MM.1S (cell line): ENCODE measurements at regions not wholly inside any gene's neighbourhood (a gene's known extent, or its start where the extent isn't known, plus 50 kb on each side); places are given as distances from the start of the nearest gene placed in this dataset.
"Not testable (repeated sequence)": the region's sequence is repeated elsewhere in the genome, so short reads cannot be mapped to it uniquely, and the experiment has no call there.

Experiments
- DNase-seq: peaks from one replicate; pipeline ENCODE4 v3.0.0-alpha.2; 2015
- H2AFZ ChIP-seq: fragments of 300-600 bp; sonication (generic); 2 replicates; pipeline ENCODE4 v1.6.0; 2016; ENCODE audit warnings: antibody characterized with exemption, low read length
- H3F3A ChIP-seq: fragments of 300-600 bp; sonication (generic); 2 replicates; pipeline ENCODE4 v1.6.1; 2016; ENCODE audit warnings: mild to moderate bottlenecking, antibody characterized with exemption, low read length, moderate library complexity, mixed read lengths; ENCODE audit not compliant: insufficient read depth
- H3K27ac ChIP-seq: fragments of 300-600 bp; sonication (generic); 2 replicates; pipeline ENCODE4 v1.5.1; 2016; ENCODE audit warnings: mild to moderate bottlenecking, low read length
- H3K27me3 ChIP-seq: fragments of 300-600 bp; sonication (generic); replicated peaks from 2 replicates; pipeline ENCODE4 v1.6.0; 2016; ENCODE audit warnings: low read length; ENCODE audit not compliant: insufficient read depth
- H3K36me3 ChIP-seq: fragments of 300-600 bp; sonication (generic); replicated peaks from 2 replicates; pipeline ENCODE4 v1.6.1; 2016; ENCODE audit warnings: mild to moderate bottlenecking, low read length, mixed read lengths; ENCODE audit not compliant: insufficient read depth
- H3K4me1 ChIP-seq: fragments of 300-600 bp; sonication (generic); 2 replicates; pipeline ENCODE4 v1.6.1; 2016; ENCODE audit warnings: low read length, mixed read lengths
- H3K4me2 ChIP-seq: fragments of 300-600 bp; sonication (generic); 2 replicates; pipeline ENCODE4 v1.6.0; 2016; ENCODE audit warnings: low read depth, low read length
- H3K4me3 ChIP-seq: fragments of 300-600 bp; sonication (generic); 2 replicates; pipeline ENCODE4 v1.5.1; 2016; ENCODE audit warnings: low read length, mixed read lengths
- H3K79me2 ChIP-seq: fragments of 300-600 bp; sonication (generic); 2 replicates; pipeline ENCODE4 v1.6.1; 2016; ENCODE audit warnings: mixed run types, low read length, mixed read lengths
- H3K9ac ChIP-seq: fragments of 300-600 bp; sonication (generic); 2 replicates; pipeline ENCODE4 v1.6.1; 2016; ENCODE audit warnings: low read length, mixed read lengths
- H3K9me2 ChIP-seq: fragments of 300-600 bp; sonication (generic); replicated peaks from 2 replicates; pipeline ENCODE4 v1.6.1; 2016; ENCODE audit warnings: mild to moderate bottlenecking, low read length, mixed read lengths; ENCODE audit not compliant: insufficient read depth
- H3K9me3 ChIP-seq: fragments of 300-600 bp; sonication (generic); replicated peaks from 2 replicates; pipeline ENCODE4 v1.6.1; 2016; ENCODE audit warnings: mild to moderate bottlenecking, low read length, mixed read lengths; ENCODE audit not compliant: insufficient read depth
- H4K20me1 ChIP-seq: fragments of 300-600 bp; sonication (generic); 2 replicates; pipeline ENCODE4 v1.6.1; 2016; ENCODE audit warnings: mild to moderate bottlenecking, low read length, moderate library complexity, mixed read lengths; ENCODE audit not compliant: insufficient read depth
- EZH2 ChIP-seq: fragments of 300-600 bp; sonication (generic); optimal IDR thresholded peaks from 2 replicates; pipeline ENCODE3; 2017; ENCODE audit warnings: low read depth, mild to moderate bottlenecking, antibody characterized with exemption, low read length, mixed read lengths
- EZH2phosphoT487 ChIP-seq: fragments of 300-600 bp; sonication (generic); IDR thresholded peaks from 2 replicates; pipeline ENCODE4 v1.6.1; 2018; ENCODE audit warnings: antibody characterized with exemption, low read length
- TF ChIP-seq, protein P1 (sequence below): fragments of 300-600 bp; sonication (generic); IDR thresholded peaks from 2 replicates; pipeline ENCODE4 v1.5.1; 2016; ENCODE audit warnings: antibody characterized with exemption, low read length, mixed read lengths

DNA sequence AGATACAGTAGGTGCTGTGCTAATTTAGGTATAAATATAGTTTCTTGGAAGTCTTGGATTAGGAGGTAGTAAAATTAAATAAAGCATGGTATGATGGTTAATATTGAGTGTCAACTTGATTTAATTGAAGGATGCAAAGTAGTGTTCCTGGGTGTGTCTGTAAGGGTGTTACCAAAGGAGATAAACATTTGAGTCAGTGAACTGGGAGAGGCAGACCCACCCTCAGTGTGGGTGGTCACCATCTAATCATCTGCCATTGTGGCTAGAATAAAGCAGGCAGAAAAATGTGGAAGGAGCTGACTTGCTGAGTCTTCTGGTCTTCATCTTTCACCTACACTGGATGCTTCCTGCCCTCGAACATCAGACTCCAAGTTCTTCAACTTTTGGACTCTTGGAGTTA is 153.7 kb upstream of the GK2 start:
- no peak for DNase-seq
- H2AFZ ChIP-seq = no peak overlapping the region

DNA sequence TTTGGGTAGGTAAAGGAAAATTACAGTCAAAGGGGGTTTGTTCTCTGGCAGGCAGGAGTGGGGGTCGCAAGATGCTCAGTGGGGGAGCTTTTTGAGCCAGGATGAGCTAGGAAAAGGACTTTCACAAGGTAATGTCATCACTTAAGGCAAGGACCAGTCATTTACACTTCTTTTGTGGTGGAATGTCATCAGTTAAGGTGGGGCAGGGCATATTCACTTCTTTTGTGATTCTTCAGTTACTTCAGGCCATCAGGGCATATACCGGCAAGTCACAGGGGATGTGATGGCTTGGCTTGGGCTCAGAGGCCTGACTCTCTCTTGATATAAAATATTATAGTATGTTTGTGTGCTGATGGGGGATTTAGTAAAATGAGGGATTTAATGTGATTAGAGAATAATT is 151.4 kb upstream of the GK2 start:
- not testable (repeated sequence) for H3K9me2 ChIP-seq, H3K9me3 ChIP-seq, DNase-seq, H3K36me3 ChIP-seq, H3K9ac ChIP-seq, H3K27ac ChIP-seq, H3K4me3 ChIP-seq, H3K79me2 ChIP-seq, H4K20me1 ChIP-seq, H3K4me2 ChIP-seq, H3K27me3 ChIP-seq, H3F3A ChIP-seq, H3K4me1 ChIP-seq, H2AFZ ChIP-seq

More for the DNA sequence above, 153.7 kb upstream of the GK2 start:
- Histone ChIP-seq H4K20me1 (no peaks in the 10 kb centered on the region), H3K27me3 (no peaks in the 10 kb centered on the region), H3K36me3 (no peaks in the 10 kb centered on the region), H3K4me1 (no peaks in the 10 kb centered on the region), H3K9me2 (no peaks in the 10 kb centered on the region), H3K4me3 (no peak overlapping the region), H3K79me2 (no peaks in the 10 kb centered on the region), H3K9ac (no peak overlapping the region), H3K4me2 (no peak overlapping the region), H3K9me3 (no peaks in the 10 kb centered on the region), H3F3A (no peaks in the 10 kb centered on the region), H3K27ac (no peak overlapping the region)
- no peak for TF ChIP-seq EZH2
- TF ChIP-seq EZH2phosphoT487 = no peak
- TF ChIP-seq, protein P1, sequence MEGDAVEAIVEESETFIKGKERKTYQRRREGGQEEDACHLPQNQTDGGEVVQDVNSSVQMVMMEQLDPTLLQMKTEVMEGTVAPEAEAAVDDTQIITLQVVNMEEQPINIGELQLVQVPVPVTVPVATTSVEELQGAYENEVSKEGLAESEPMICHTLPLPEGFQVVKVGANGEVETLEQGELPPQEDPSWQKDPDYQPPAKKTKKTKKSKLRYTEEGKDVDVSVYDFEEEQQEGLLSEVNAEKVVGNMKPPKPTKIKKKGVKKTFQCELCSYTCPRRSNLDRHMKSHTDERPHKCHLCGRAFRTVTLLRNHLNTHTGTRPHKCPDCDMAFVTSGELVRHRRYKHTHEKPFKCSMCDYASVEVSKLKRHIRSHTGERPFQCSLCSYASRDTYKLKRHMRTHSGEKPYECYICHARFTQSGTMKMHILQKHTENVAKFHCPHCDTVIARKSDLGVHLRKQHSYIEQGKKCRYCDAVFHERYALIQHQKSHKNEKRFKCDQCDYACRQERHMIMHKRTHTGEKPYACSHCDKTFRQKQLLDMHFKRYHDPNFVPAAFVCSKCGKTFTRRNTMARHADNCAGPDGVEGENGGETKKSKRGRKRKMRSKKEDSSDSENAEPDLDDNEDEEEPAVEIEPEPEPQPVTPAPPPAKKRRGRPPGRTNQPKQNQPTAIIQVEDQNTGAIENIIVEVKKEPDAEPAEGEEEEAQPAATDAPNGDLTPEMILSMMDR = no peak

DNA sequence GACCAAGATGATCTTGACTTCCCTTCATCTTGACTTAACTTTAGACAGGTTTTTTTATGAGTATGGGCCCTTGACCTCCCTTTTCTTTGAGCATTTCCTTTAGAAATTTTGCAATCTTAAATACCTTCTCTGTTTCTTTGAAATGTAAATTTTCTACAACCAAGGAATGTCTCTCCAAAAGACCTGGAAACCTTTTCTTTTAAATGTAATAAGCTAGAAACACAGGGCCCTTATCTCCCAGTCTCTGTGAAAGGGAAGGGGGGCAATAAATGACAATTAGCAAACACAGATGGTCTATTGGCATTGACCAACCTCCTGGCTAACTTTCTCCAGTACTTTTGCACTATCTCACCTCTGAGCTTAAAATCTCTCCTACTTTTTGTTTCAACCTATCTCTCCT is 144.3 kb upstream of the GK2 start:
- Histone ChIP-seq H3K4me1 (no peaks in the 10 kb centered on the region), H2AFZ (no peak overlapping the region), H4K20me1 (no peaks in the 10 kb centered on the region), H3K9ac (no peak overlapping the region), H3K4me2 (no peak overlapping the region), H3K27ac (no peak overlapping the region), H3K79me2 (no peaks in the 10 kb centered on the region), H3K9me3 (no peaks in the 10 kb centered on the region), H3K36me3 (no peaks in the 10 kb centered on the region), H3K27me3 (no peaks in the 10 kb centered on the region), H3K9me2 (no peaks in the 10 kb centered on the region), H3K4me3 (no peak overlapping the region), H3F3A (no peaks in the 10 kb centered on the region)
- no peak for DNase-seq
- TF ChIP-seq EZH2phosphoT487 = no peak
- TF ChIP-seq, protein P1 = no peak
- TF ChIP-seq EZH2 = no peak

DNA sequence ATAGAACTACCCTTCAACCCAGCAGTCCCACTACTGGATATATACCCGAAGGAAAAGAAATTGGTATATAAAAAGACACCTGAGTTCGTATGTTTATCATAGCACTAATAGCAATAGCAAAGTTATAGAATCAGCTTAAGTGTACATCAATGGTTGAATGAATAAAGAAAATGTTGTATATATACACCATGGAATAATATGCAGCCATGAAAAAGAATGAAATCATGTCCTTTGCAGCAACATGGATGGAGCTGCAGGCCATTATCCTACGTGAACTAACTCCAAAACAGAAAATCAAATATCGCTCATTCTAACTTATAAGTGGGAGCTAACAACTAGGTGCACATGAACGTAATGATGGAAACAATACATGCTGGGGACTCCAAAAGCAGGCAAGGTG is 143.5 kb upstream of the GK2 start:
- no peak for TF ChIP-seq EZH2
- TF ChIP-seq, protein P1 = no peak
- no peak for TF ChIP-seq EZH2phosphoT487
- Histone ChIP-seq H3K36me3 (no peaks in the 10 kb centered on the region), H3K79me2 (no peaks in the 10 kb centered on the region), H3K4me1 (no peaks in the 10 kb centered on the region), H3K4me2 (no peak overlapping the region), H3K9ac (no peak overlapping the region), H3K9me3 (no peaks in the 10 kb centered on the region), H3K27me3 (no peaks in the 10 kb centered on the region), H3K9me2 (no peaks in the 10 kb centered on the region), H4K20me1 (no peaks in the 10 kb centered on the region), H3K4me3 (no peak overlapping the region), H3K27ac (no peak overlapping the region), H3F3A (no peaks in the 10 kb centered on the region), H2AFZ (no peak overlapping the region)
- DNase-seq = no peak
